ENCODE measurements at regions not wholly inside any gene's neighbourhood (a gene's known extent, or its start where the extent isn't known, plus 50 kb on each side); places are given as distances from the start of the nearest gene placed in this dataset.
"Not testable (repeated sequence)": the region's sequence is repeated elsewhere in the genome, so short reads cannot be mapped to it uniquely, and the experiment has no call there.

DNA sequence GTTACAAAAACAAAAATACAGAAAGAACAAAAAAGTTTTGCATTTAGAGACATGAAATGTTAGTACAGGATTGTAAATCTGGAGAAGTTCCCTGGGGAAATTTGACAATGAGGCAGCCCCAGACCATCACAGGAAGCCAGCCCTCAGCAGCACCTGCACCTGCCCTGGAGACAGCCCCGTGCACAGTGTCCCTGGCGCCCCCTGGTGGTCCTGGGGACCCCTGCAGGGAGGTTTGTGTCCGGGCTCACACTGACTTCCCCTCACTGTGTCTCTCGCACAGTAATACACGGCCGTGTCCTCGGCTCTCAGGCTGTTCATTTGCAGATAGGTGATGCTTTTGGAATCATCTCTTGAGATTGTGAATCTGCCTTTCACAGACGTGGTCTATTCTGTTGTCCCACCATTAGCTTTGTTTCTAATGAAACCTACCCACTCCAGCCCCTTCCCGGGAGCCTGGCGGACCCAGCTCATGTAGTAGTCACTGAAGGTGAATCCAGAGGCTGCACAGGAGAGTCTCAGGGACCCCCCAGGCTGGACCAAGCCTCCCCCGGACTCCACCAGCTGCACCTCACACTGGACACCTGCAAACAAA, 1248.6 kb downstream of the TMEM121 start:
- not testable (repeated sequence) for TF ChIP-seq YY1 (IDR thresholded peaks at IDR 0.05; ENCODE audit: insufficient read depth, insufficient read length); ZNF274 (IDR thresholded peaks at IDR 0.05; ENCODE audit: low read depth, low read length); SUZ12 (IDR thresholded peaks at IDR 0.05; ENCODE audit: extremely low read depth, insufficient read depth, insufficient read length)

Measured in NT2/D1 (cell line).